GM12878 (cell line): ENCODE measurements at regions not wholly inside any gene's neighbourhood (a gene's known extent, or its start where the extent isn't known, plus 50 kb on each side); places are given as distances from the start of the nearest gene placed in this dataset.

Source experiments
- CHD4 ChIP-seq: fragments of 200-600 bp; sonication (generic); IDR thresholded peaks from 2 replicates; pipeline ENCODE4 v1.6.1; 2016; ENCODE audit warnings: mild to moderate bottlenecking
- ELK1 ChIP-seq: IDR thresholded peaks from 2 replicates; pipeline ENCODE4 v1.6.1; 2012; ENCODE audit warnings: low read depth, low read length, improper control_type of control experiment
- NR2C1 ChIP-seq: fragments of 450-650 bp; IDR thresholded peaks from 2 replicates; pipeline ENCODE4 v1.6.1; 2017; ENCODE audit warnings: antibody characterized with exemption, mild to moderate bottlenecking, moderate library complexity

GRCh38 chr18:44516450-44516849, 164.2 kb upstream of the SETBP1 start:
- TF ChIP-seq NR2C1 (no peak), CHD4 (no peak), ELK1 (no peak)
